Right lobe of liver (tissue), 6 donors: ENCODE measurements at regions not wholly inside any gene's neighbourhood (a gene's known extent, or its start where the extent isn't known, plus 50 kb on each side); places are given as distances from the start of the nearest gene placed in this dataset.

ENCODE experiments used
- ATAC-seq, 4 donors: fragments of 200-7000 bp; cut with Tn5 transposase; one replicate each; pipeline ENCODE4 v1.9.1; 2020; ENCODE audit warnings: mild to moderate bottlenecking in 4 of 4, moderate library complexity in 4 of 4
- DNase-seq, 3 donors: peaks; one replicate each; pipeline ENCODE4 v3.0.0-alpha.2; 2020
- H3K27ac ChIP-seq, 3 donors: fragments of 200-600 bp; one replicate each; pipeline ENCODE4 v1.8.0; 2022
- H3K27me3 ChIP-seq, 2 donors: fragments of 200-600 bp; one replicate each; pipeline ENCODE4 v1.8.0; 2022
- H3K36me3 ChIP-seq, 4 donors: fragments of 200-600 bp; sonication (generic) in 1 of 4; one replicate each; pipeline versions ENCODE4 v1.5.1 to v1.8.0; 2017 to 2022; ENCODE audit warnings: control low read depth in 1 of 4
- H3K4me1 ChIP-seq, 4 donors: fragments of 200-600 bp; sonication (generic) in 1 of 4; one replicate each; pipeline versions ENCODE4 v1.5.1 to v1.8.0; 2017 to 2022; ENCODE audit warnings: control low read depth in 1 of 4
- H3K4me3 ChIP-seq, 3 donors: fragments of 200-600 bp; one replicate each; pipeline ENCODE4 v1.8.0; 2022
- H3K9me3 ChIP-seq, 4 donors: fragments of 200-600 bp; sonication (generic) in 1 of 4; one replicate each; pipeline versions ENCODE4 v1.5.1 to v1.8.0; 2017 to 2022; ENCODE audit warnings: control low read depth in 1 of 4
- CTCF ChIP-seq, 4 donors: fragments of 200-600 bp in 3 of 4; fragments of 450-650 bp in 1 of 4; IDR thresholded peaks; one replicate each; pipeline versions ENCODE4 v1.5.1 to v1.8.0; 2016 to 2022; ENCODE audit warnings: antibody characterized with exemption in 4 of 4, mild to moderate bottlenecking in 2 of 4
- POLR2A ChIP-seq: fragments of 450-650 bp; IDR thresholded peaks from one replicate; pipeline ENCODE4 v1.6.1; 2017; ENCODE audit warnings: antibody characterized with exemption, mild to moderate bottlenecking
- WGBS: methylation state at CpG from one replicate; pipeline ENCODE4 v1.1.6; 2018; ENCODE audit warnings: low coverage, low lambda C conversion rate; ENCODE audit not compliant: insufficient coverage; ENCODE audit errors: missing lambda C conversion rate; 5-methylcytosine and 5-hydroxymethylcytosine counted together
- intact Hi-C, 2 donors: fragments of 100-400 bp; cut with DNase I; formaldehyde crosslinking; loops; one replicate each; pipeline versions ENCODE4 v1.11.2 to v1.14.1; 2022
- donor health status: DM: no; HTN: yes; CAD: no.
- donor health status: DM: no; HTN: no; CAD: no.
- donor health status: DM: no; HTN: no; CAD: no.
- donor health status: DM: no; HTN: yes; CAD: no.
- donor health status: DM: no; HTN: yes; CAD: no.

- intact Hi-C loops: no loop called here
- H3K36me3 ChIP-seq: no peaks in the 10 kb centered on the region
- H3K9me3 ChIP-seq: no peaks in the 10 kb centered on the region
- TF ChIP-seq POLR2A (no peak), CTCF (IDR thresholded peaks at IDR 0.05) (no peak)
- H3K4me3 ChIP-seq: no peak overlapping the region
- H3K27me3 ChIP-seq: no peaks in the 10 kb centered on the region
- WGBS: no CpG with 5 or more reads among the region's 1 CpG
- ATAC-seq (no peak), DNase-seq (no peak)
- H3K4me1 ChIP-seq: no peaks in the 10 kb centered on the region
- no peak overlapping the region for H3K27ac ChIP-seq
Measured at GRCh38 chr16:66278604-66279262, 87.8 kb upstream of the CDH5 start.

- no peak for TF ChIP-seq POLR2A
- TF ChIP-seq CTCF (IDR thresholded peaks at IDR 0.05): no peak
- Histone ChIP-seq H3K36me3 (no peaks in the 10 kb centered on the region), H3K27me3 (no peaks in the 10 kb centered on the region), H3K27ac (no peak overlapping the region), H3K4me1 (no peaks in the 10 kb centered on the region), H3K9me3 (no peaks in the 10 kb centered on the region), H3K4me3 (no peak overlapping the region)
- ATAC-seq (no peak), DNase-seq (no peak)
- intact Hi-C loops: no loop called here
- WGBS: 60% methylated on average over 2 of the region's 2 CpGs
Measured at GRCh38 chr16:66278111-66278531, 88.4 kb upstream of the CDH5 start.

- no peak overlapping the region for H3K27ac ChIP-seq
- WGBS: 65% methylated on average over 2 of the region's 6 CpGs
Measured at GRCh38 chr16:66277311-66278070, 89.0 kb upstream of the CDH5 start.

GRCh38 chr16:66275775-66276428, 90.6 kb upstream of the CDH5 start:
- H3K9me3 ChIP-seq: no peaks in the 10 kb centered on the region
- TF ChIP-seq POLR2A (no peak), CTCF (IDR thresholded peaks at IDR 0.05) (peak; percentile 57 to 70 (median 66))
- H3K4me3 ChIP-seq: no peak overlapping the region
- ATAC-seq: peak; percentile 74 to 85 (median 78)
- intact Hi-C loops: no loop called here
- no peaks in the 10 kb centered on the region for H3K27me3 ChIP-seq
- H3K36me3 ChIP-seq: no peaks in the 10 kb centered on the region
- no peak overlapping the region for H3K27ac ChIP-seq
- no peaks in the 10 kb centered on the region for H3K4me1 ChIP-seq
- DNase-seq: peak in 1 of 3 donors; percentile 51
- 12% methylated on average over 6 of the region's 6 CpGs for WGBS

More at GRCh38 chr16:66277311-66278070, 89.0 kb upstream of the CDH5 start:
- ATAC-seq (no peak), DNase-seq (peak in 1 of 3 donors; percentile 11)
- TF ChIP-seq CTCF (IDR thresholded peaks at IDR 0.05) (no peak), POLR2A (no peak)
- H3K4me3 ChIP-seq: no peak overlapping the region
- intact Hi-C loops: no loop called here
- no peaks in the 10 kb centered on the region for H3K9me3 ChIP-seq
- no peaks in the 10 kb centered on the region for H3K27me3 ChIP-seq
- no peaks in the 10 kb centered on the region for H3K36me3 ChIP-seq
- H3K4me1 ChIP-seq: no peaks in the 10 kb centered on the region
